GM23338 (cell line): ENCODE measurements at regions not wholly inside any gene's neighbourhood (a gene's known extent, or its start where the extent isn't known, plus 50 kb on each side); places are given as distances from the start of the nearest gene placed in this dataset.

Experiments used
- ATAC-seq: fragments of 200-7000 bp; cut with Tn5 transposase; 3 replicates; pipeline ENCODE4 v1.9.1; 2020
- DNase-seq: peaks from one replicate; pipeline ENCODE4 v3.0.0-alpha.2; 2015; ENCODE audit warnings: low spot score
- H2AFZ ChIP-seq: fragments of 200-600 bp; sonication (generic); 2 replicates; pipeline ENCODE4 v1.8.0; 2016; ENCODE audit warnings: antibody characterized with exemption, mild to moderate bottlenecking, moderate library complexity
- H3F3A ChIP-seq: fragments of 200-600 bp; sonication (generic); replicated peaks from 2 replicates; pipeline ENCODE4 v1.8.0; 2017; ENCODE audit warnings: antibody characterized with exemption, mixed run types, low read depth
- H3K27ac ChIP-seq: fragments of 200-600 bp; sonication (generic); 2 replicates; pipeline ENCODE4 v1.6.1; 2016; ENCODE audit warnings: low read depth
- H3K27me3 ChIP-seq: fragments of 200-600 bp; sonication (generic); 2 replicates; pipeline ENCODE4 v1.8.0; 2016; ENCODE audit warnings: mild to moderate bottlenecking, mixed run types, moderate library complexity; ENCODE audit not compliant: insufficient read depth
- H3K36me3 ChIP-seq: fragments of 200-600 bp; sonication (generic); 2 replicates; pipeline ENCODE4 v1.8.0; 2016; ENCODE audit warnings: mild to moderate bottlenecking; ENCODE audit not compliant: insufficient read depth
- H3K4me1 ChIP-seq: fragments of 200-600 bp; sonication (generic); 2 replicates; pipeline ENCODE4 v1.8.0; 2016; ENCODE audit warnings: mild to moderate bottlenecking, moderate library complexity; ENCODE audit not compliant: insufficient read depth
- H3K4me2 ChIP-seq: fragments of 200-600 bp; sonication (generic); 2 replicates; pipeline ENCODE4 v1.7.1; 2017; ENCODE audit warnings: mixed run types
- H3K4me3 ChIP-seq: fragments of 200-600 bp; sonication (generic); 2 replicates; pipeline ENCODE4 v1.6.1; 2016; ENCODE audit warnings: mixed run types
- H3K79me2 ChIP-seq: fragments of 200-600 bp; sonication (generic); replicated peaks from 2 replicates; pipeline ENCODE4 v1.8.0; 2017; ENCODE audit warnings: mild to moderate bottlenecking; ENCODE audit not compliant: insufficient read depth
- H3K9me2 ChIP-seq: fragments of 200-600 bp; sonication (generic); 2 replicates; pipeline ENCODE4 v1.8.0; 2017; ENCODE audit not compliant: insufficient read depth
- H4K20me1 ChIP-seq: fragments of 200-600 bp; sonication (generic); replicated peaks from 2 replicates; pipeline ENCODE4 v1.8.0; 2017; ENCODE audit warnings: mild to moderate bottlenecking; ENCODE audit not compliant: insufficient read depth
- H3K27ac Mint-ChIP-seq: 2 replicates; pipeline ENCODE4 v1.8.0; 2020; ENCODE audit warnings: inconsistent platforms, mild to moderate bottlenecking, moderate library complexity, mixed read lengths
- H3K27me3 Mint-ChIP-seq: 3 replicates; pipeline ENCODE4 v1.8.0; 2022; ENCODE audit warnings: low read depth, mild to moderate bottlenecking, moderate library complexity, mixed read lengths, inconsistent platforms; ENCODE audit not compliant: insufficient read depth, poor library complexity
- H3K36me3 Mint-ChIP-seq: 3 replicates; pipeline ENCODE4 v1.8.0; 2021; ENCODE audit warnings: low read depth, mild to moderate bottlenecking, inconsistent platforms, moderate library complexity, mixed read lengths
- H3K4me1 Mint-ChIP-seq: 3 replicates; pipeline ENCODE4 v1.8.0; 2020; ENCODE audit warnings: mild to moderate bottlenecking, inconsistent platforms, mixed read lengths
- H3K4me3 Mint-ChIP-seq: 3 replicates; pipeline ENCODE4 v1.8.0; 2021; ENCODE audit warnings: moderate library complexity, mild to moderate bottlenecking, inconsistent platforms, mixed read lengths
- H3K9me3 Mint-ChIP-seq: 3 replicates; pipeline ENCODE4 v1.8.0; 2020; ENCODE audit warnings: moderate library complexity, mild to moderate bottlenecking, inconsistent platforms, mixed read lengths
- CREB1 ChIP-seq: fragments of 250-450 bp; sonication (Bioruptor Pico); IDR thresholded peaks from 2 replicates; pipeline ENCODE4 v1.5.0; 2020; ENCODE audit warnings: low read depth, mild to moderate bottlenecking, moderate library complexity
- CTCF ChIP-seq, 2 experiments: fragments of 200-600 bp in 1 of 2; sonication (generic) in 1 of 2; conservative IDR thresholded peaks; 2 replicates each; pipeline versions ENCODE4 v1.5.1 to v1.6.1; 2016 to 2017; ENCODE audit warnings: antibody characterized with exemption in 2 of 2, low read depth in 2 of 2, mild to moderate bottlenecking in 2 of 2, moderate library complexity in 1 of 2
- ETS1 ChIP-seq: IDR thresholded peaks from 2 replicates; pipeline ENCODE4 v1.6.1; 2016; ENCODE audit warnings: antibody characterized with exemption
- EZH2phosphoT487 ChIP-seq: fragments of 200-600 bp; sonication (generic); IDR thresholded peaks from one replicate; pipeline ENCODE4 v1.8.1; 2018; ENCODE audit warnings: antibody characterized with exemption; ENCODE audit not compliant: unreplicated experiment
- JUNB ChIP-seq: IDR thresholded peaks from one replicate; pipeline ENCODE4 v1.6.1; 2016; ENCODE audit warnings: antibody characterized with exemption; ENCODE audit not compliant: unreplicated experiment
- POLR2AphosphoS5 ChIP-seq: IDR thresholded peaks from 2 replicates; pipeline ENCODE4 v1.6.1; 2016; ENCODE audit warnings: antibody characterized with exemption, low read depth
- REST ChIP-seq: IDR thresholded peaks from one replicate; pipeline ENCODE4 v1.6.1; 2018; ENCODE audit warnings: antibody characterized with exemption; ENCODE audit not compliant: unreplicated experiment
- ZNF114 ChIP-seq: fragments of 250-450 bp; sonication (Bioruptor Pico); IDR thresholded peaks from 2 replicates; pipeline ENCODE4 v1.5.0; 2020; ENCODE audit warnings: mild to moderate bottlenecking, moderate library complexity
- ZNF462 ChIP-seq: fragments of 250-450 bp; sonication (Bioruptor Pico); IDR thresholded peaks from 2 replicates; pipeline ENCODE4 v1.5.0; 2020; ENCODE audit warnings: mild to moderate bottlenecking, moderate library complexity

GRCh38 chr3:174495928-174496327, 363.2 kb upstream of the NAALADL2 start (continued):
- TF ChIP-seq ZNF462 (CRISPR knock-in tag), result no peak
- TF ChIP-seq CTCF (conservative IDR thresholded peaks at IDR 0.05; ENCODE audit: low read depth in 2 of 2), result no peak

- Mint-ChIP-seq H3K4me3 (no peak overlapping the region), H3K27me3 (no peaks in the 10 kb centered on the region), H3K27ac (no peak overlapping the region), H3K9me3 (no peaks in the 10 kb centered on the region), H3K4me1 (peaks cover 22% of the 10 kb centered on the region), H3K36me3 (no peaks in the 10 kb centered on the region)
- Histone ChIP-seq H3K9me2 (no peaks in the 10 kb centered on the region), H3K4me1 (no peaks in the 10 kb centered on the region), H3K79me2 (no peaks in the 10 kb centered on the region), H3F3A (no peaks in the 10 kb centered on the region), H3K27me3 (no peaks in the 10 kb centered on the region), H3K4me3 (no peak overlapping the region), H3K4me2 (no peak overlapping the region), H4K20me1 (no peaks in the 10 kb centered on the region), H3K36me3 (no peaks in the 10 kb centered on the region), H3K27ac (no peak overlapping the region), H2AFZ (no peak overlapping the region)
- no peak for ATAC-seq
- DNase-seq, result no peak
- TF ChIP-seq JUNB, result no peak
- no peak for TF ChIP-seq CREB1 (CRISPR knock-in tag)
- TF ChIP-seq ZNF114, result no peak
- TF ChIP-seq POLR2AphosphoS5, result no peak
- TF ChIP-seq ETS1, result no peak
- no peak for TF ChIP-seq REST
- no peak for TF ChIP-seq EZH2phosphoT487
- TF ChIP-seq CTCF (conservative IDR thresholded peaks at IDR 0.05; ENCODE audit: low read depth in 2 of 2), result no peak
Observed at GRCh38 chr3:174498638-174499037, 360.5 kb upstream of the NAALADL2 start.
